ENCODE measurements at regions not wholly inside any gene's neighbourhood (a gene's known extent, or its start where the extent isn't known, plus 50 kb on each side); places are given as distances from the start of the nearest gene placed in this dataset.

DNA sequence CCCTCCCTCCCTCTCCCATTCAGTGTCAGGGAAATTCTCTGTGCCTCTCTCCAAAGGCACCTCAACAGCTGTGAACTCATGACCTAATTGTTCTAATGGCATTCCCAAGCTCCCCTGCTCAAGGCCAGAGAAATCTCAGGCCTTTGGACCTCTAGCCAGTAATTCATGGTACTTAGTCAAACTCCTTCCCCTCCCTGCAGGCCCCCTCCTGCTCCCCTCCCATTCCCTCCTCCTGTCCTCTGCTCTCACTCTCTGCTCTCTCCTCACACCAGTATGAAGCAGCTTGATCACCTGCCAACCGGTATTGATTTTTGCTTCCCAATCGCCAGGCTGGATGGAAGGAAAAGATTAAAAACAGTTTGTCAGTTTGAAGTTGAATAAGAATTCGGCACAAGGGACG lies 370.5 kb upstream of the PBX1 start:
- DNase-seq = no peak

DNA sequence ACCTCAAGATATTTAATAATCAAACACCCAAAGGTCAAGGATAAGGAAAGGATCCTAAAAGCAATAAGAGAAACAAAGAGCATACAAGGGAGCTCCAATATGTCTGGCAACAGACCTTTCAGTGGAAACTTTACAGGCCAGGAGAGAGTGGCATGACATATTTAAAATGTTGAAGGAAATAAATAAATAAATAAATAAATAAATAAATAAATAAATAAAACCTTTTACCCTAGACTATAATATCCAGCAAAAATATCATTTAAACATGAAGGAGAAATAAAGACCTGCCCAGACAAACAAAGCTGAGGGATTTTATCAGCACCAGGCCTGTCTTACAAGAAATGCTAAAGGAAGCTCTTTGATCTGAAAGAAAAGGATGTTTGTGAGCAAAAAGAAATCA lies 367.8 kb upstream of the PBX1 start:
- no peak for DNase-seq

DNA sequence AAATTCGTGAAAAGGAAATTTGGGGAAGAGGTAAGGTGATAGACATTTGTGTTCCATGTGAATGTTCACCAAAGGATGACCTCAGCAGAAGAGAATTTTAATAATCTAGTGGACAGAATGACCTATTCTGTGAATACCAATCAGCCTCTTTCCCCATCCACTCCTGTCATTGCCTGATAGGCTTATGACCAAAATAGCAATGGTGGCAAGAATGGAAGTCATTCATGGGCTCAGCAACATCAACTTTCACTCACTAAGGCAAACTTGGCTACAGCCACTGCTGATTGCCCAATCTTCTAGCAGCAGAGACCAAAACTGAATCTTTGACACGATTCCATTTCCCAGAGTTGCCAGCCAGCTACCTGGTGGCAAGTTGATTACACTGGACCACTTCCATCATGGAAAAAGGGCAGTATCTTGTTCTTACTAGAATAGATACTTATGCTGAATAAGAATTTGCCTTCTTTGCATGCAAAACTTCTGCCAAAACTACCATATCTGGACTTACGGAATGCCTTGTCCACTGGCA lies 348.7 kb upstream of the PBX1 start:
- no peak for DNase-seq

DNA sequence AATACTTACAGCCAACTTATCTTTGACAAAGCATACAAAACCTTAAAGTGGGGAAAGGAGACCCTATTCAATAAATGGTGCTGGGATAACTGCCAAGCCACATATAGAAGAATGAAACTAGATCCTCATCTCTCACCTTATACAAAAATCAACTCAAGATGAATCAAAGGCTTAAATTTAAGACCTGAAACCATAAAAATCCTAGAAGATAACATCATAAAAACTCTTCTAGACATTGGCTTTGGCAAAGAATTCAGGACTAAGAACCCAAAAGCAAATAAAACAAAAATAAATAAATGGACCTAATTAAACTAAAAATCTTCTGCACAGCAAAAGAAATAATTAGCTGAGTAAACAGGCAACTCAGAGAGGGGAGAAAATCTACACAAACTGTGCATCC lies 335.6 kb upstream of the PBX1 start:
- DNase-seq = no peak

DNA sequence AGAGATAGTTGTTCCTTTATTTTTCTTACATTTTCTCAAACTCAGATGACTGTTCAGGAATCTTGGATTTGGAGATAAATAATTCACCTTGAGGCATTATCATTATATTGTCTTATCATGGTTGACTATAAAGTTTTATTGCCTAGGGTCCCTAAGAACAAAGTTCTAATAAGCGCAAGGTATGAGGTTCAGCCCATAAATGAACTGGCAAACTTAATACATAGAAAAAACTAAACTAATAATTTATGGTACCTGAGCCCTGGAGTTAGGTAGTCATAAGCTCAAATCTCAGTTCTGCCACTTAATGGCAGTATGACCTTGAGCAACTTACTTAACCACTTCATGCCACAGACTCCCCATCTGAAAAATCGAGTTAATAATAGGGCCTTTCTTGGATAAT lies 334.0 kb upstream of the PBX1 start:
- DNase-seq = no peak

DNA sequence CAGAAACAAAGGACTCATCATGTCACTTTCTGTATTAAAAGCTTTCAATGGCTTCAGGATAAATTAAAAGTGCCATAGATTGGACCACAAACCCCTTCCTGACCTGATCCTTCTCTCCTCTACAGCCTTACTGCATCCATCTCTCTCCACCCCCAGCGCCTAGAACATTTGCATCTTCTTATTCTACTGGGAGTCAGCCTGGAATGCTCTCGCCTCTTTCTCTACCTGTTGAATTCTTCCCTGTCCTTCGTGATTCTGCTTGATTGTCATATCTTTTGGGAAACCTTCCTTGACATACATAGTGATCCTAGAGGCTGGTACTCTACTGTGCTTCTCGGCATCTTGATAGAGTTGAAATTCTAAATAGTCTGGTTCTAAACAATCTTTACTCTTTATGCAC lies 332.0 kb upstream of the PBX1 start:
- no peak for DNase-seq

DNA sequence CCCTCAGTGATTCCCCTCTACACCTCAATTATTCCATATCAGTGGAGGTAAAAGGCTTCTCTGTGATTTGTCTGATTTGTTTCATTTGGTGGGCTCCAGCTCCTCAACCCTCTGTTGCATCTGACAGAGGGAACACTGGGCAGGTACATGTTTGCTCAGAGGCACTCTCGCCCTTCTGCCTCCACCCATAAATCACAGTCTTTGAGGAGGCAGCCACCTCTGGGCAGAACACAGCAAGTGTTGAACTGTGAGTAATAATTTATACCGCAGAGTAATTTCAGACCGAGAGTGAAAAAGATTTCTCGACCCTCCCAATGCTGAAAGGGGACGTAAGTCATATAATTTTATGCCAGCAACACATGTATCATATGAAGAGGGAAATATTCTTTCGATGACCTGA lies 330.1 kb upstream of the PBX1 start:
- no peak for DNase-seq

DNA sequence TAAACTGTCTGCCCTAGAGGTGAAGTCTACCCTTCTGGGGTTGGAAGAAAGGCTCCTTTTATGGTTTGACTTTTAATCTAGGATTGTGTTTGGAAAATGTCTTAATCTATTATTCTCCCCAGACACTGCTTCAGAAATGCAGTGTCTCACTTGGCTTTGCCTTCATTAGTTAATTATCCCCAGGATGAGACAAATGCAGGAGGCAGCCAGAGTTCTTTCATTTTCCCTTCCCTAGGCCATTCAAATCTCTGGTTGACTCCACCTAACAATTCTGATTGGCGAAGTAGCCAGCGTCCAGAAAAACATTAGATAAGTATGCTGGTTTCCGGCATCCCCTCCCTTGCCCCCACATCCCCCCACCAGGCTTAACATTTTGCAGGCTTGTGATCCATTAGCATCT lies 325.8 kb upstream of the PBX1 start:
- DNase-seq = no peak

DNA sequence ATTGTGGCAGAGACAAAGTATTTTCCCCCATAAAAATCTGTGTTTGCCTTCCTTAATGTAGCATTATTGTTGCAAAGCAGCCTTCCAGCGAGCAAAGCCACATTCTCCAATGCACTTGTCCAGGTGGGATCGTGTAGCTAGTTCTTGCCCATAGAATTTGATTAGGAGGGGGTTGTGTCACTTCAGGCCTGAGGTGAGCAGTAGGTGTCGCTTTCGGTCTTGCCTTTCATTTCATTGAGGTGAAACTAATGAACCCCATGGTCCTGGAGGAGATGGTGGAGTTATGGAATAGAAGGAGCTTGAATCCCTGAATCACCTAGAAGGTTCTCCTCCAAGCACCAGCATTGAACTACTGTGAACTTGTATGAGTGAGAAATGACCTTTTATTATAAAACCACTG lies 318.9 kb upstream of the PBX1 start:
- DNase-seq = no peak

DNA sequence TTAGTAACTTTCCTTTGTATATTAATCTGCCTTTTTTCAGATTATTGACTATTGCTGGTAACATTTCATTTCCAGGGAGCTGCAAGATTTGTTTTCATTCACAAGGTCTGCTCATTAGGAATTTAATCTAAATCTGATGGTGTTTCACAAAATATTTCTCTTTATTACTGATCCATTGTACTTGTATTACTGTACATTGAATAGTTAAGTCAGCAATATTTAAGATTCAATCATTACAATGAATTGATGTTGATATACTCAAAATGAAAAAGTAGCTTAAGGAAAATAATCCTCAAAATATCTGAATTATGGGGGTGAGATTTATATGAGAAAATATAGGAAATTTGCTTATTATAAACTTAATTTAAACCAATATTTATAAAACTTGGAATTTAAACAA lies 308.6 kb upstream of the PBX1 start:
- DNase-seq = no peak

DNA sequence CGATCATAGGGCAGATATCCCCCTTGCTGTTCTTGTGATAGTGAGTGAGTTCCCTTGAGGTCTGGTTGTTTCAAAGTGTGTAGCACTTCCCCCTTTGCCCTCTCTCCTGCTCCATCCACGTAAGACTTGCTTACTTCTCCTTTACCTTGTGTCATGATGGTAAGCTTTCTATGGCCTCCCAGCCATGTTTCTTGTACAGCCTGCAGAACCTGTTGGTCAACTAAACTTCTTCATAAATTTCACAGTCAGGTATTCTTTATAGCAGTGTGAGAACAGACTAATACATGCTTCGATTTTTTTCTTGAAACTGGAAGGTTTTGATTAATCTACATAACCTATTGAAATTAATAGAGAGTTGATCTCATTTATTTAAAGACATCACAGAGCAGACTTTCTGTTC lies 302.5 kb upstream of the PBX1 start:
- no peak for DNase-seq

DNA sequence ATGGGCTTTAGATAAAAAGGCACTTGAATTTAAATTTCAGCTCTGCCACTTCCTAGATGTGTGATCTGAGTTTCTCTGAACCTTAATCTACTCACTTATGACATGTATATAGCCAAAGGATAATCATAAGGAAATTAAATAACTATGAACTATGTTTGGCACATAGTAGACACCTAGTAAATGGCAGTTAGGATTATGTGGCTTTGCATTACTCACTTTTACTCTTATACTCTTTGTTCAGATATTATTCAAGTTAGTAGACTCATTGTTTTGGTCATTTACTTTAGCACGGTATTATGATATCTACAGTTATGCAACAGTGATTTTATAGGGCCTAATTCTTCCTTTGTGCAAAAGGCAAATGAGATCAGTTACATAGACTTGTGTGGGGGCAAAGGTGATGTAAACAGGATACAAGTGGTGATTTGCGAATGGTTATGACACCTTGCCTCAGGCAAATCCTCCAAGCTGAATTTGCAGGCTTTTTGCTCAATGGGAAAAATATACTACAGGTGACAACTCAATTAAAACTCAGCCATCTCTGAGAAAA lies 297.2 kb upstream of the PBX1 start:
- DNase-seq = no peak

DNA sequence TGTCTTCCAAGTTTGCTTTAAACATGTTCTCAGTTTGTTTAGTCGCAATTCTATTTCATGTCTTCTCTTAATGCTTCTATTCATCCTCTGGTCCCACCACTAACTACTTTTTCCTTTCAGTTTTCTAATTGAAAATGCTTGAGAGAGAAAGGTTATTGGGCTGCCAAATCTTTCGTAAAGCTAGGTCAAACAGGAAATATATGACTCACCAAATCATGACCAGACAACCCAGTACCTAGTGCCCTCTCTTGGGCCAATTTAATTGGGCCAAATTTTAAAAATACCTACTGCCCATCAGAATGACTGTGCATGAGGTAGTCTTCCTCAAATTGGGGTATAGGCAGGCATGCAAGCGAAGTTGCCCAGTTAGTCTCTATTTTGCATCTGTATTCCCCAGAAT lies 295.4 kb upstream of the PBX1 start:
- no peak for DNase-seq

DNA sequence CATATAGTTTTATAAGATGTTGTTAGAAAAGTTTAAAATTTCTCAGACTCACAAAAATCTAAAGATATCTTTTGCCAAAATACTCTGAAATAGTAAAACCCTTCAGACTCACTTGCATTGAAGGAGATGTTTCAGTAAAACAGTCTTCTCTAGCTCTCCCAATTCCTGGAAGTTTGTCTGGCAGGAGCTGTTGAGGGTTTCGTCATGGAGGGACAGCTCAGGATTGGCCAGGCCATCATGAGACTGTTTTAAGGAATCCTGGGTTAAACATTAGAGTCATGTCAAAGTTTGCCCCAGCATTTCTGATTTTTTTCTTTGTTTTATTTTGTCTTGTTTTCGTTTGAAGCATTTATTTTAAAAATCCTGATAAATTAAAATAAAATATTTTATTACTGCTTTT lies 293.8 kb upstream of the PBX1 start:
- DNase-seq = no peak

DNA sequence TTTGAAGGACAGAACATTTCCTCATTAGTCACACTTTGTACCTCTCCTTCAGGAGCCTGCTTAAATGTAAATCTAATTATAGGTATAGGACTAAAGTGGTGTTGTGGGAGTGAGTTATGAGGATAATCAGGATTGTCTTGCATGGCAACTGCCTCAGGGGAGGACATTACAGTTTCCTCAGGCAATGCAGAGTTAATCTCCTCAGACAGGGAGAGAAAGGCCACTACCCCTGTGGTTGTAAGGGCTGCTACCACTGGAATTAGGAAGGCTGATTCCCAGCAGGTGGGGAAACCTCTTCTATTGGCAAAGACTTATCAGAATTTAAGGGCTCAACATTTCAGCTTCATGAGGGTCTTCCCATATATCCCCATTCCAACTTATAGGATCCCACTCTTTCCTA lies 286.8 kb upstream of the PBX1 start:
- DNase-seq = no peak

DNA sequence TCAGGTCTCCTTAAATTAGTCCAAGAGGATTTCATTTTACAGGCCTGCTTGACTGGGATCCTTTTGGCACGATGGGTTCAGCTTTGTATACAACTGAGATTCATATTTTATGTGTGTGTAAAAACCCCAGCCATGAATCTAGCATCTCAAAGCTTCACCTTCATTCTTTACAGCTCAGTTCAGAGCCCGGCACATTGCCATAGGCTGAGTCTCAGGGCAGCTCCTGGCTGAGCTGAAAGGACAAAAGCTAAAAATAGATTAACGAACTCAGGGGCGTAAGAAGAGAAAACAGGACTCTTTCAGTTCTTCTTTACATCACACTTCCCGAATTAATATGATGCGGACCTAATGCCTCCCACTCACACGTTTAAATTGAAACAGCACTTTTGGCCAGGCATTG lies 262.8 kb upstream of the PBX1 start:
- DNase-seq = no peak

DNA sequence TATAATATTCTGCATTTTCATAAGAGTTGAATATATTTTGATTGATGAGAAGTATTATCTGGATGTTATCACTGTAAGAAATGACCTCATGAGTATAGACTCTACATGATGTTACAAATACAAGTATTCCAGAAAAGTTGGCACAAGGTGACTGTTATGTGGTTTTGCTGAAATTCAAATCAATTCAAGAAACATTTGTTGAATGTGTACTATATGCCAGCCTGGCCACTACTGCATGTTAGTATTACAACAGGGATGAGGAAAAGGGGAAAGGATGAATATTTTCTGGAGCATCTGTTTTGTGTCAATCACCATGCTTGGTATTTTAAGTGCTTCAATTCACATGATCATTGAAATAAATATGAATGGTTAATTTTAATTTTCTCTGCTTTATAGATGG lies 250.9 kb upstream of the PBX1 start:
- DNase-seq = no peak

DNA sequence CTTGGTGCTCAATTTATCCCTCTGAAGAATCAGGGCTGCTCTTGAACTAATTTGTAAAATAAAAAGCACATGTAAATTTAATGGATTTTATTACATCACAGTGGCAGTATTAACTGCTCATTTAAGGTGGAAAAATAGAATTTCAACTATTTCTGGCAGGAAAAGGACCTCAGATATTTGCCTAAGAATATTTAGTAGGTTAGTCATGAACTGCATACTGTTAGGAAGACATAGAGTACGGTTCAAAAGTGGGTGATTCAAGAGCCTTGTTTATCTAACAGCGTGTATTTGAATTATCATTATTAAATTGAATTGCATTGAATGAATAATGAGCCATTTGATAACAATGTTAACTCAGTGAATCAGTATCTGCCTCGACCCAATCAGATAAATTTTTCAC lies 248.8 kb upstream of the PBX1 start:
- no peak for DNase-seq

DNA sequence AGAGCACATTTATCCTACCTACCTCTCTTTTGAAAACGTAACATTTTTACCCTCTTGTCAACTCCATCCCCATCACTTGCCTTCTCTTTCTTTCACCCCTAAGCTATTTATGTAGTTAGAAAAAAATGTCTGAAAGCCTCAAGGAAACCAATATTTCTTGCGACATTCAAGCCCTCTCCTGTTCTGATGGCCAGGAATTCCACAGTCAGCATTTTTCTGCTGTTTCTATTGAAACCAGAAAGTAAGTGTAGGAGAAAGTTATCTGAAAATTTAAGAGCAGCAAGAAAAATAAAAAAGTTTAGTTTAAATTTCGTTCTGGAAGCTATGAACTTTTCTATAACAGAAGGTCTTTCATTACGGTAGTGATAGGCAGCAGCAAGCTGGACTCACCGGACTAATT lies 247.6 kb upstream of the PBX1 start:
- DNase-seq = no peak

DNA sequence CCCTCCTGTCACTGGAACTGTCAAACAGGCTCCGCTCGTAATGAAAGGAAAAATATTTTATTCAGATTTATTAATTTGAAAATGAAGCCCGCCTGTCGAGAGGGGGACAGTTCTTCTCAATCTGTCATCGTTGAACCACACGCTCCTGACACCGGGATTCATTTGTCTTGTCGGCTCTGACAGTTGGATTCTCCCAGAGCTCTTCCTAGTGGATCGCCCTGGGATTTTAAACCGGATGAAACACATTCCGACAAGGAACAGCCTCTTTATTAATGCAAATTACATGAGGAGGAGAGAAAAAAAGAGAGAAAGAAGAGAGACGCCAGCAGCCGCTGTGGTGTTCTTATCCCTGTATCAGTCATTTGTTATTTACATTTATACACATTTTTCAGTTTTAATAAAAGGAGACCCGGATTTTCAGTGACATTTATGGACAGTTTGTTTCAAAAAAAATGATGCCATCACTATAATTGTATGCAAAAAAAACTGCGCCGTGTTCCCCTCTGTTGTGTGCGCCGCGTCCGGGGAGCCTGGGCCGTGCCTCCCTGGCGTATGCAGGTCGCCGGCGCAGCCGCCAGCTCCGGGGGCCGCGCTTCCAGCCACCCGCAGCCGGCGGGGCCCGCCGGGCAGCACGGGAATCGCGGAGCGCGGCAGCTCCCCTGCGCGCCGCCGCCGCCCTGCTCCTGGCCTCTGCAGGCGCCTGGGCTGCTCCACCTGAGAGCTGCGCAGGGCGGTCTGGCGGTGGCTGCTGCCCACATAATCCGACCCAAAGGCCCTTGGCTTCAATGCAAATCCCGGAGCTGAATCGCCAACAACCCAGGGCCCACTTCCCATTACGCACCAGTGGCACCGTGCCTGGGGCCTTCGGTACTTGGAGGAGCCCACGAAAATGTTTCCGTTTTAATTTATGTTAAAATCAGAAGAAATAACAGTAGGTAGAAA lies 237.9 kb upstream of the PBX1 start:
- no peak for DNase-seq

DNA sequence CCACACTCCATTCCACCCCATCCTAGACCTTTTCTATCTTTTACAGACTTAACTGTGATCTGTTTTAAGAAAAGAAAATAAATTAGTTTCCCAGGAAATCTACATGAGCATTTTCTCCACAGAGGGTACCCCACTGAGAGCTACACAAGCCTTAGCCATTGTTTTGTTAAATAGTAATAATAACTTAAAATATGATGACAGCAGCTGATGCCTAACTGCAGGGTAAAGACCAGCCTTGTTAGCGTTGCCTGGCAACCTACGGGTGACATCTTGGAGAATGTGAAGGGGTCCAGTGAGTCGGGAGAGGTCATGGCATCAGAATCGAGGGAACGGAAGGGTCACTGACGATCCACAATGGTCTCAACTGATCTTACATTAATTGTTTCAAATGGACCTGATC lies 233.2 kb upstream of the PBX1 start:
- DNase-seq = no peak

DNA sequence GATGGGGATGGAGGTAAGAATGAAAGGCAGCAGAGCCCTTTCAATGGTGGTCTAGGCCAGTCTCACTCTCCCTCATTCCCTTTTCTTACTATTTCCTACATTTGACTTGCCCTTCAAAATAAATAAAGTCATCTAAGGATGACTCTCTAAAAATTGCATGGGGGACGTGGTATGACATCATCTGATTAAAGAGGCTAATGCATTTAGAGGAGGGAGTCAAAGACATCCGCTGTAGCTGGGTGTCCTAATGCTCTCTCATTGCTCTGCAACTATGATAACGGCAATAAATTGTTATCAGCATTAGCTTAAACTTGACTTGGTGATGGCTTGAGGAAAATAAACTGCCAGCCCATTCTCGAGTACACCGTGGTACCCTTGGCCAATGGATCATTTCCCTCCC lies 225.6 kb upstream of the PBX1 start:
- DNase-seq = no peak

DNA sequence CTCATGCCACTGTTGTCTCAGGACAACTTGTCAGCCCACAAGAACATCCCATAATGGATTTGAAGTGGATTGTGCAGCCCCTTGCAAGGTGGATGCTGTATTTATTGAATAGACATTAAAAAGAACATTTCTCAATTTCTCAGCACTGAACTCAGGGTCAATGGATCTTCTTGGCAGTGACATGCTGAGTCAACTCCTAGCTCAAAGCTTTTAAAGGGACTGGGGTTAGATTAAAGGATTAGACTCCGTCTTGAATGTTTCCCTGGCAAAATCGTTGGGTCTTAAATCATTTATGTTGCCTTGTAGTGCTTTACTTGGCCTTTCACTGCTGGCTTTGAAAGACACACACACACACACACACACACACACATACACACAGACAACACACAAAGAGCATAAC lies 221.6 kb upstream of the PBX1 start:
- DNase-seq = no peak

DNA sequence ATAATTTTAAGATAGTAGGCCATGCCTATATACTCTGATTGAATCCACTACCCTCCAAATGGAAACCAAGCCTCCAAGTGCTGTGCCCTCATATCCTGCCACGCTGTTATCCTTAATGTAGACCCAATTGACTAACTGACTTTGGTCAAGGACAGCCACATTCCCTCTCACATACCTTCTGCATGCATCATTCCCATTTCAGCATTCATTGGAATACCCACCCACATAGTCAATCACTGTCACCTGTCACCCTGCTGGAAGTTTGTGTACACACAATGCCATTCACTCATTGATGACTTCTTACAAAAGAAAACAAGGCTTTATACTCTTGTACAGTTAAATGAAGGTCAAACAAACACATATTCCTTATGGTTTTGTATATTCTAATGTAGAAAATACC lies 221.1 kb upstream of the PBX1 start:
- no peak for DNase-seq

DNA sequence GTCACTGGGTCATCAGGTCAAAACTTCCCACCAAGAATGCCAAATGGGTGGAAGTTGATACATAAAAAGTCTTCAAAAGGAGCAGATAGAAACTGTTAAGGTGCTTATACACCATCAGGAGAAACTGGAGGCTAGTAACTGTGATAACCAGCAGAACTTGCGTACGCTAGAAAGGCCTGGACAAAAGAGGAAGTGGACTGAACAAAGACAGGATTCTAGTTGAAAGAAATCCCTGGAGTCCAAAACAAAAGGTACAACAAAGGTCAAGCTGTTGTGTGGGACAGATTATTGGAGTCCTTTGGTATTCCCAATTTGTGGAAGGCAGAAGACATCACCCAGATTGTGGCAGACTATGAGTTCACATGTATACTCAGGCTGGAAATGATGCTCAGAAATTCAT lies 215.8 kb upstream of the PBX1 start:
- DNase-seq = no peak

Data from activated gamma-delta T cell treated with Interleukin-2 at 50 U/mL for 16 hours (primary cell).